Fibroblast of peridontal ligament (primary cell): ENCODE measurements at regions not wholly inside any gene's neighbourhood (a gene's known extent, or its start where the extent isn't known, plus 50 kb on each side); places are given as distances from the start of the nearest gene placed in this dataset.
A peak's percentile ranks its signal among the peaks of the same experiment; 100 is the strongest.
"Not testable (repeated sequence)": the region's sequence is repeated elsewhere in the genome, so short reads cannot be mapped to it uniquely, and the experiment has no call there.

Source experiments
- DNase-seq: peaks from one replicate; pipeline ENCODE4 v3.0.0-alpha.2; 2010; ENCODE audit errors: extremely low read depth

GRCh38 chr5:144060091-144060490 is 110.4 kb downstream of the YIPF5 start:
- DNase-seq: not testable (repeated sequence)

- DNase-seq: no peak
These were observed 109.9 kb downstream of the YIPF5 start for GRCh38 chr5:144060598-144060997.

GRCh38 chr5:144065786-144066185 is 104.7 kb downstream of the YIPF5 start:
- no peak for DNase-seq

- peak; percentile 95 for DNase-seq
These were observed 97.9 kb downstream of the YIPF5 start for GRCh38 chr5:144072518-144072927.

- DNase-seq: no peak
These were observed 93.9 kb downstream of the YIPF5 start for GRCh38 chr5:144076521-144077083.

- peak; percentile 51 for DNase-seq
These were observed 87.3 kb downstream of the YIPF5 start for GRCh38 chr5:144083185-144083584.

GRCh38 chr5:144084971-144085370 is 85.5 kb downstream of the YIPF5 start:
- DNase-seq: no peak

GRCh38 chr5:144085381-144085780 is 85.1 kb downstream of the YIPF5 start:
- no peak for DNase-seq

GRCh38 chr5:144086295-144086694 is 84.2 kb downstream of the YIPF5 start:
- DNase-seq: no peak

- no peak for DNase-seq
These were observed 82.9 kb downstream of the YIPF5 start for GRCh38 chr5:144087576-144087975.

GRCh38 chr5:144088206-144089064 is 82.0 kb downstream of the YIPF5 start:
- DNase-seq: peak; percentile 48

- DNase-seq: peak; percentile 40
These were observed 80.9 kb downstream of the YIPF5 start for GRCh38 chr5:144089401-144090021.

- no peak for DNase-seq
These were observed 78.0 kb downstream of the YIPF5 start for GRCh38 chr5:144092508-144092907.

GRCh38 chr5:144093400-144093799 is 77.1 kb downstream of the YIPF5 start:
- no peak for DNase-seq

GRCh38 chr5:144093868-144094267 is 76.6 kb downstream of the YIPF5 start:
- no peak for DNase-seq

GRCh38 chr5:144100702-144101101 is 69.8 kb downstream of the YIPF5 start:
- DNase-seq: peak; percentile 66

GRCh38 chr5:144101616-144102015 is 68.8 kb downstream of the YIPF5 start:
- no peak for DNase-seq

GRCh38 chr5:144102361-144102760 is 68.1 kb downstream of the YIPF5 start:
- DNase-seq: peak; percentile 67

- no peak for DNase-seq
These were observed 67.5 kb downstream of the YIPF5 start for GRCh38 chr5:144102979-144103378.

GRCh38 chr5:144103611-144104485 is 66.6 kb downstream of the YIPF5 start:
- no peak for DNase-seq

- DNase-seq: no peak
These were observed 65.1 kb downstream of the YIPF5 start for GRCh38 chr5:144105371-144105770.

GRCh38 chr5:144108131-144108530 is 62.3 kb downstream of the YIPF5 start:
- DNase-seq: no peak
